ENCODE measurements at regions not wholly inside any gene's neighbourhood (a gene's known extent, or its start where the extent isn't known, plus 50 kb on each side); places are given as distances from the start of the nearest gene placed in this dataset.

DNA sequence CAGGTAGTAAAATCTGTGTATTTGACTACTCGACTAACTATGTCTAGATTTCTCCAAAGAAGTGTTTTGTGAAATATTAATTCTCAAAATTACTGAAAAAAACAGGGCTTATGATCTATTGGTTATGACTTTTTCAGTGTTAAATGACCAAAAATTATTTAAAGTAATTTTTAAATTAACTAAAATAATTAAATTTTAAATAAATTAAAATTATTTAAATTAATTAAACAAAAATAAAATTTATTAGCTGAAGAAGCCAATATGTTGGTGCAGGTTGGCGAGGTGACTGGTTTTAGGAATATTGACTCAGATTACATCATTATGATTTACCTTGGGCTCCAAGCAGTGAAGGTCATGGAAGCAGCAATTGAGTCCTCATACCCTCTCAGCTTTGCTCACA, 483.2 kb downstream of the PTPRC start:
- no peak for DNase-seq

DNA sequence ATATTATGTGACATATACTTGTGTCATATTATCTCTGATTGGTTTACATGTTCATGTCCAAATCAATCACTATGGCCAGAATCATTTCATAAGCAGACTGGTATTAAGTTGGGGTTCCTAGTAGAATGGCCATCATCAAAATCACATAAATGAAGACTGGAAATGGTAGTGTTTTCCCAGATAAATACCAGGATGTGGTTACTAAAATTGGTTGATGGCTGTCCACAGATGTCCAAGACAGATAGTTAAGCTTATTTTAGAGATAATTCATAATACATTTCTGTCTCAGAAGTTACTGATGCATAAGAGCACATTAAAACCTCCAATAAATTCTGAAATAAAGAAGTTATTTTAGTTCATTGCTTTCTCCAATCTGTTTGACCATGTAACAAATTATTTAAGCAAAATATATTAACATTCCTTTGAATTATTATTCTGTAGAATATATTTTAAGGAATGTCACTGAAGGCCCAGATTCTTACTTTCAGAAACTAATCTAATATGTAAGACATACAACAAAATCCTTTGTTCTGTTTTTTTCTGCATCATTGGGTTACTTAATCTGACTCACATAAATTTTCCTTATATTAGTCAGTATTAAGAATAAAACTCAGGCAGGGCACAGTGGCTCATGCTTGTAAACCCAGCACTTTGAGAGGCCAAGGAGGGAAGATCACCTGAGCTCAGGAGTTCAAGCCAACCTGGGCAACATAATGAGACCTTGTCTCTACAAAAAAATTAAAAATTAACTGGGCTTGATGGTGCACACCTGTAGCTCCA, 483.9 kb downstream of the PTPRC start:
- no peak for DNase-seq

- DNase-seq: no peak
Observed at GRCh38 chr1:199123615-199124014, 484.8 kb downstream of the PTPRC start.

GRCh38 chr1:199124351-199124750, 485.5 kb downstream of the PTPRC start:
- no peak for DNase-seq

DNA sequence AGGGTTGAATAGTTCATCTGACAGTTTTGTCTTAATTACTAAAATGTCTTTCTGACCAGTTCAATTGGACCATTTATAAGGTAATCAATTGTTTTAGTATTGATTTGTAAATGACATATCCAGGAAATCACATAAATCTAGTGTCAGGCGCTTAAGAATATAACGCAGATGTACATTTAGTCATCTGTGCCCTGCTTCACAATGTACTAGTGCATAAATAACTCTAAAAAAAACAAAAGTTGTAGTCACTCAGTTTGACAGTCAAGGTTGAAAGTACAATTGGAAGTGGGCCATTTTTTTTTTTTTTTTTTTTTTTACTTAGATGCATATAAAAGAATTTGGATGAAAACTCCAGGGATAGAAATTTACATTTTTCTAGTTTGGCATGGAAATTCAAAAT, 490.4 kb downstream of the PTPRC start:
- no peak for DNase-seq

DNA sequence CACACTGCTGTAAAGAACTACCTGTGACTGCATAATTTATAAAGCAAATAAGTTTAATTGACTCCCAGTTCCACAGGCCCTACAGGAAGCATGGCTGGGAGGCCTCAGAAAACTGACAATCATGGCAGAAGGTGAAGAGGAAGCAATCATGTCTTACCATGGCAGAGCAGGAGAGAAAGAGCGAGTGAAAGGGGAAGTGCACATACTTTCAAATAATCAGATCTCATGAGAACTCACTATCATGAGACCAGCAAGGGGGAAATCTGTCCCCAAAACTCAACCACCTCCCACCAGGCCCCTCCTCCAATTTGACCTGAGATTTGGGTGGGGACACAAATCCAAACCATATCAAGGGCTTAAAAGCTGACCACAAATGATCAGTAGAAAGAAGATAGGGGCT, 493.2 kb downstream of the PTPRC start:
- DNase-seq: no peak

- peak; percentile 43 for DNase-seq
Observed at GRCh38 chr1:199135901-199136300, 497.1 kb downstream of the PTPRC start.

GRCh38 chr1:199138061-199138460, 499.2 kb downstream of the PTPRC start:
- no peak for DNase-seq

DNA sequence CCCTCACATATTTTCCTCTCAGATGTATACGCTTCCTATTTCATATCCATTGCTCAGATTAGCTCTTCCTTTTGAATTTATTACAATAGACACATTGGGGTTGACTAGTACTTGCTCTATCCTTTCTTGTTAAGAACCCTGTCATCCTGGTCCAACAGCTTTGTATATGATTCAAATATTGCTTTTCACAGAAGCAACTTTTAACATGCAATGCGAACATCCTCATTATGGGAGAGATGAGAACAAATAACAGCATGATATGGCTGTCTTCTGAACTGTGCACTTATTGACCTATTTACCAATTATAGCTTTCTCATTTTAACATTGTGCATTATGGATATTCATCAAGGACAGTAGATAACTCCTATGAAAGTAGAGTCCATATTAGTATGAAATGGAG, 510.8 kb downstream of the PTPRC start:
- DNase-seq: no peak

DNA sequence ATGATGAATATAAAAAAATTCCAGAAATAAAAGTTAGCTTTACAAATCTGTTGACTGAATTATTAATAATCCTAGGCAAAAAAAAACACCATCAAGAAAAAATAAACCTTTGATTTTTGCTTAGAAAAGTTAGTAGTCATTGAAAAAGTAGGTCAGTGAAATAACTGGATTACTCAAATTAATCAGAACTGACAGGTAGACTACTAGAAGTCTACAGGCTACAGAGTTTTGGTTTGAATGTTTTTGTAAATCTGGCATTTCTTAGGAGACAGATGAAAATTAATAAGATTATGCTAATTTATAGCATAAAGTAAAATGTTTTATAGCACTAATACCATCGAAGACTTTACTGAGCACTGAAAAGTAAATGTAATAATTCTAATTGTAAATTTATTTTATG, 511.9 kb downstream of the PTPRC start:
- no peak for DNase-seq

- DNase-seq: no peak
Observed at GRCh38 chr1:199151634-199152425, 513.0 kb downstream of the PTPRC start.

GRCh38 chr1:199152676-199153075, 513.8 kb downstream of the PTPRC start:
- DNase-seq: no peak

DNA sequence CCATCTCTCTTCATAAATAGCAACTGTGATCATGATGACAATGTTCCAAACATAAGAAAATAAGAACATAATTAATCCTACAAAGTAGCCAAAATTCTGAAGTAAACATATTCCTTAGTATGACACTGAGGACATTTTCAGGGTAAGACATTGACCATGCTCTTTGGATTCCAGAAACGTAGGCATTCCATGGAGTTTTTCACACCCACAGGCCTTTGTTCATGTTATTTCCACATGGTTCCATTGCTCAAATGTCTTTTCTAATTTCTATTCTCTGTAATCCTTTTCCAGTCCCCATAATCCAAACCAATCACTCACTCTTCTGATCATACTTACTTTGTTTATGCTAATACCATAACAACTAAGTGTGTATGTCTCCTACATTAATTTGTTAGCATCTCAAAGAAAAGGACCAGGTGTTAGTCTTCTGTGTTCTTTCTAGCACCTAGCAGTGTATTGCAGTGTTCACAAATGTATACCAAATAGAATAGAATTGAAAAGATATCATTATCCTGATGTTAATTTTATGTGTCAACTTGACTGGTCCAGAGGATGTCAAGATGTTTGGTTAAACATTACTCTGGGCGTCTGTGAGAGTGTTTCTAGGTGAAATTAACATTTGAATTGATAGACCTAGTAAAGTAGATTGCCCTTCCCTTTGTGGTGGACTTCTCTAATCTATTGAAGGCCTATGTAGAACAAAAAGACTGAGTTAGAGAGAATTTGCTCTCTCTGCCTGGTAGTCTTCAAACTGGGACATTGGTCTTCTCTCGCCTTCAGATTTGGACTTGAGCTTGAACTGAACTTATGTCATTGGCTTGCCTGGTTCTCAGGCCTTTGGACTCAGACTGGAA, 516.6 kb downstream of the PTPRC start:
- no peak for DNase-seq

GRCh38 chr1:199157494-199157893, 518.7 kb downstream of the PTPRC start:
- DNase-seq: no peak

DNA sequence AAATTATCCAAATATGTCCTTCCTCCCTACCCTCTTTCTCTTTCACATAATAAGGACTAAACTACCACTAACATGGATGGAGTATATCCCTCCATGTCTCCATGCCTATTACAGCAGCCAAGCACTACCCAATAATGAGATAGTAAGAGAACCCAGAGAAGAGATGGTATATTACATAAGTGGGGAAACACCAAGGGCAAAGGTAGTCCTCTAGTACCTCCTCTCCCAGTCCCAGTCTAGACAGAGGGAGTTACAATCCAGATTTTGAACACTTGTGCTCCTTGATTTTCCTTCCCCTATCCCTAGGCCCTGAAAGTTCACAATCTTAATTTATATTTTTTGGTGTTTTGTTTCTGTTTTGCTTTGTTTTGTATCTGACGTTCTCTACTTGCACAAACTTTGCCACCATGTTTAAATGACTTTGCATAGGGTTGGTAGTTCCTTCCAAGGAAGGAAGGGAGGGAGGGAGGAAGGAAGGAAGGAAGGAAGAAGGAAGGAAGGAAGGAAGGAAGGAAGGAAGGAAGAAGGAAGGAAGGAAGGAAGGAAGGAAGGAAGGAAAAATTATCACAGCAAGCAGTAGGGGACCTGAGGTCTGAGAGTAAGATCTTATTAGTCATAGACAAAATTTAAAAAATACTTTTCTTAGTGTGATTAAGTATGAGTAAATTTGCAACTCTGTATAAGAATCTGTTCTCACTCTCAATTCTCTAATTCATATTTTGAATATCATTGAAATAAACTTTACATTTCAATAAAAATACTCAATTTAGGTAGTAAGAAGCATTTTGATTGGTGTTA, 521.9 kb downstream of the PTPRC start:
- DNase-seq: no peak

- DNase-seq: no peak
Observed at GRCh38 chr1:199161319-199161680, 522.5 kb downstream of the PTPRC start.

GRCh38 chr1:199161766-199162303, 523.0 kb downstream of the PTPRC start:
- DNase-seq: no peak

- DNase-seq: no peak
Observed at GRCh38 chr1:199163267-199163666, 524.4 kb downstream of the PTPRC start.

- no peak for DNase-seq
Observed at GRCh38 chr1:199163670-199164069, 524.8 kb downstream of the PTPRC start.

DNA sequence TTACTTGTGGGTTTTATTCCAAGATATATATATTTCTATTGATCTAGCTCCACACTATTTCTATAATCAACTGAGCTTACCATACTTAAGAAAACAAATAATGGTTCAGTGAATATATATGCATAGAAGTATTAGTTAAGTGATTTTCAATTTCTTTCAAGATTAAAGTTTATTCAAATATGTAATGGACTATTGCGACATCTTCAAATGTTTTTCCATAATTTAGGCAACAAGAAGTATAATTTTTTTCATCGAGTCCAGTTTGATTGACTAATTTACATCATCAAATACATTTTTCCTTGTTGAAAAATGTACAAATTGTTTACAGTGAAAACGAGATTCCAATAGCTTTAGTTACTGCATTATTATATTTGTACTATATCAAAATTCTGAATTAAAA, 528.6 kb downstream of the PTPRC start:
- DNase-seq: no peak

GRCh38 chr1:199168888-199169585, 530.2 kb downstream of the PTPRC start:
- DNase-seq: no peak

DNA sequence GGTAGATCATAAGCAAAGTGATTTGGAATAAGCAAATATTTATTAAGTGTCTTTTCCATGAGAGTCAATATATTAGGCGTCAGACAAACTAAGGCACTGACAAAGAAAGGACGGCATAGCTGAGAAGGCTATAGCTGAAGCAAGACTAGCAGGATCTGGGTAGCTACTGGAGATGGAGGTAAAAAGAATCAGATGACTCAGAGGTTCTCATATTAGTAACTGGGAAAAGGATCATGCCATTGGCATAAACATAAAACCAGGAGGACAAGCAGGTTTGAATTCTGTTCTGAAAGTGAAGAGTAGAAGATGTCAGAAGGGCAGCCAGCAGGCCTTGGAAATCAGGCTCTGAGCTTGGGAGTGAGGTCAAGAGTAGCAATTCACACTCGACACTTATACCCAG, 531.9 kb downstream of the PTPRC start:
- DNase-seq: no peak
